GM12878 (cell line): ENCODE measurements at regions not wholly inside any gene's neighbourhood (a gene's known extent, or its start where the extent isn't known, plus 50 kb on each side); places are given as distances from the start of the nearest gene placed in this dataset.

Experiments
- ATAC-seq: fragments of 200-7000 bp; cut with Tn5 transposase; 3 replicates; pipeline ENCODE4 v1.9.1; 2020; ENCODE audit warnings: mild to moderate bottlenecking, moderate library complexity
- BruUV-seq: library from RNA; stranded (reverse); fragments of 400-500 nt; replicated peaks from 2 replicates; lab custom pipeline; 2021; lab: Mats Ljungman, UMichigan
- CTCF ChIA-PET: fragments of 300-600 bp; sonication (Branson Sonifier 250); formaldehyde crosslinking; extraction: SDS; loops from one replicate; lab custom pipeline; 2021; ENCODE audit warnings: inconsistent platforms; lab: Yijun Ruan, JAX
- POLR2A ChIA-PET: fragments of 350-600 bp; formaldehyde crosslinking; extraction: SDS; loops from one replicate; lab custom pipeline; 2021; ENCODE audit warnings: inconsistent platforms; lab: Charles Lee
- RAD21 ChIA-PET: fragments of 300-600 bp; sonication (Branson Sonifier 250); formaldehyde crosslinking; loops from one replicate; lab custom pipeline; 2023; ENCODE audit warnings: antibody characterized with exemption; ENCODE audit not compliant: unreplicated experiment; lab: Charles Lee
- SMC1A ChIA-PET: fragments of 300-600 bp; sonication (Branson Sonifier 250); formaldehyde crosslinking; loops from one replicate; lab custom pipeline; 2023; ENCODE audit not compliant: unreplicated experiment, uncharacterized antibody; lab: Charles Lee
- DNase-seq: peaks from one replicate; pipeline ENCODE4 v3.0.0-alpha.2; 2011; ENCODE audit warnings: low read depth, low spot score
- FAIRE-seq: peaks from 3 replicates; lab custom pipeline; 2011; peaks lifted over from hg19 to GRCh38; lab: Jason Lieb, UNC
- H2AFZ ChIP-seq: 2 replicates; pipeline ENCODE4 v1.6.0; 2011; ENCODE audit warnings: low read depth, low read length, control low read depth; ENCODE audit not compliant: control insufficient read depth
- H3K27ac ChIP-seq: 2 replicates; pipeline ENCODE4 v1.5.1; 2011; ENCODE audit warnings: control low read depth; ENCODE audit not compliant: control insufficient read depth, insufficient read depth
- H3K27me3 ChIP-seq, 2 experiments: replicated peaks in 1 of 2; 2 replicates each; pipeline versions ENCODE4 v1.6.0 to v1.6.1; 2011; ENCODE audit warnings: low read length in 1 of 2; ENCODE audit not compliant: control insufficient read depth in 2 of 2, insufficient read depth in 2 of 2
- H3K36me3 ChIP-seq, 2 experiments: 2 replicates each; pipeline ENCODE4 v1.5.1; 2011; ENCODE audit warnings: low read length in 1 of 2; ENCODE audit not compliant: control insufficient read depth in 2 of 2, insufficient read depth in 2 of 2
- H3K4me1 ChIP-seq: 2 replicates; pipeline ENCODE4 v1.6.1; 2011; ENCODE audit warnings: mild to moderate bottlenecking, low read length, moderate library complexity, mixed read lengths; ENCODE audit not compliant: control insufficient read depth, insufficient read depth
- H3K4me2 ChIP-seq: 2 replicates; pipeline ENCODE4 v1.6.0; 2011; ENCODE audit warnings: control low read depth; ENCODE audit not compliant: control insufficient read depth, insufficient read depth
- H3K4me3 ChIP-seq: fragments of 200-600 bp; sonication (generic); 2 replicates; pipeline ENCODE4 v1.5.1; 2016
- H3K79me2 ChIP-seq: 2 replicates; pipeline ENCODE4 v1.6.0; 2011; ENCODE audit warnings: low read length; ENCODE audit not compliant: control insufficient read depth, insufficient read depth
- H3K9ac ChIP-seq: 2 replicates; pipeline ENCODE4 v1.8.0; 2011; ENCODE audit warnings: low read length, control low read depth, mixed read lengths; ENCODE audit not compliant: control insufficient read depth, insufficient read depth
- H3K9me3 ChIP-seq: replicated peaks from 3 replicates; pipeline ENCODE4 v1.5.1; 2011; ENCODE audit warnings: mild to moderate bottlenecking, low read length; ENCODE audit not compliant: control insufficient read depth, insufficient read depth
- H4K20me1 ChIP-seq: 2 replicates; pipeline ENCODE4 v1.6.0; 2011; ENCODE audit not compliant: control insufficient read depth, insufficient read depth
- NR2F1 ChIP-seq: fragments of 450-650 bp; conservative IDR thresholded peaks from 2 replicates; pipeline ENCODE4 v1.6.1; 2017; ENCODE audit warnings: mild to moderate bottlenecking
- RAD21 ChIP-seq: IDR thresholded peaks from 2 replicates; pipeline ENCODE4 v1.6.1; 2011; ENCODE audit warnings: mild to moderate bottlenecking, low read depth, low read length, moderate library complexity; ENCODE audit not compliant: insufficient read depth
- SMC3 ChIP-seq: IDR thresholded peaks from 2 replicates; pipeline ENCODE4 v1.6.1; 2011; ENCODE audit warnings: low read length, improper control_type of control experiment, borderline replicate concordance
- YY1 ChIP-seq: IDR thresholded peaks from 2 replicates; pipeline ENCODE4 v1.6.1; 2011; ENCODE audit warnings: low read depth, mild to moderate bottlenecking, low read length
- ZSCAN29 ChIP-seq: fragments of 450-650 bp; IDR thresholded peaks from 2 replicates; pipeline ENCODE4 v1.6.1; 2017; ENCODE audit warnings: mild to moderate bottlenecking, moderate library complexity
- WGBS: methylation state at CpG from one replicate; pipeline ENCODE4 v1.1.6; 2016; ENCODE audit warnings: low lambda C conversion rate; ENCODE audit not compliant: insufficient replicate concordance, insufficient coverage; ENCODE audit errors: missing lambda C conversion rate; 5-methylcytosine and 5-hydroxymethylcytosine counted together
- in situ Hi-C: fragments of 300-500 bp; cut with MboI; formaldehyde crosslinking; loops from 9 replicates; pipeline ENCODE4 v1.14.3; 2018; ENCODE audit warnings: mixed read lengths
- intact Hi-C: fragments of 100-400 bp; cut with micrococcal nuclease; formaldehyde crosslinking; loops from one replicate; pipeline ENCODE4 v1.14.2; 2022; ENCODE audit not compliant: unreplicated experiment
- TF ChIP-seq, protein P1 (sequence below), 3 experiments: IDR thresholded peaks in 2 of 3; conservative IDR thresholded peaks in 1 of 3; 2 replicates each; pipeline ENCODE4 v1.5.1; 2011; ENCODE audit warnings: low read depth in 3 of 3, low read length in 3 of 3, mild to moderate bottlenecking in 3 of 3, control low read depth in 2 of 3, moderate library complexity in 2 of 3, inconsistent platforms in 1 of 3, mixed read lengths in 1 of 3; ENCODE audit not compliant: control insufficient read depth in 2 of 3, insufficient read depth in 1 of 3; ENCODE audit errors: extremely low read depth in 1 of 3

DNA sequence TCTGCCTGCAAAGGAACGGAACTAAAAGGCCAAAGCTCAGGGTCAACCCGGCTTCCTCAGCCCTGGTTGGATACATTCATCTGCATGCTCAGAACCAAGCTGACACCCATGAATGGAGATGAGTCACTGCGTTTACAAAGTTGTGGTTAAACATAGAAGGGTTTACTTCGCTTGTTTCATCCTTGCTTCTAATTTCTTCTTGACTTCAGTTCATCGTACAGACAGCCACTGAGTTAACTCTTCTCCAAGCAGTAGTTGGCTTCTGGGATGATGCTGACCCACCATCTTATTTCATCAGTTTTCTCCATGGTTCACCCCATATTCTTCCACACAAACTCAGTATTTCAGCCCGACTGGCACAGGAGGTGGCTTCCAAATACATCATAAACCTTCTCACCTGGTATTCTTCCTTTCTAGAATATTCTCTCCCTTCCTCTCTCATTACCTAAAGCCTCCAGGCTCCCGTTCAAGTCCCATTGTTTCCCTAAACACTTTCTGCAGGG lies 166.3 kb upstream of the RNF32 start (continued):
- 0 out of 2 replicates have a peak, but pooled peaks have one; percentile 45 for TF ChIP-seq NR2F1
- TF ChIP-seq, all 136 proteins: peak for 2

DNA sequence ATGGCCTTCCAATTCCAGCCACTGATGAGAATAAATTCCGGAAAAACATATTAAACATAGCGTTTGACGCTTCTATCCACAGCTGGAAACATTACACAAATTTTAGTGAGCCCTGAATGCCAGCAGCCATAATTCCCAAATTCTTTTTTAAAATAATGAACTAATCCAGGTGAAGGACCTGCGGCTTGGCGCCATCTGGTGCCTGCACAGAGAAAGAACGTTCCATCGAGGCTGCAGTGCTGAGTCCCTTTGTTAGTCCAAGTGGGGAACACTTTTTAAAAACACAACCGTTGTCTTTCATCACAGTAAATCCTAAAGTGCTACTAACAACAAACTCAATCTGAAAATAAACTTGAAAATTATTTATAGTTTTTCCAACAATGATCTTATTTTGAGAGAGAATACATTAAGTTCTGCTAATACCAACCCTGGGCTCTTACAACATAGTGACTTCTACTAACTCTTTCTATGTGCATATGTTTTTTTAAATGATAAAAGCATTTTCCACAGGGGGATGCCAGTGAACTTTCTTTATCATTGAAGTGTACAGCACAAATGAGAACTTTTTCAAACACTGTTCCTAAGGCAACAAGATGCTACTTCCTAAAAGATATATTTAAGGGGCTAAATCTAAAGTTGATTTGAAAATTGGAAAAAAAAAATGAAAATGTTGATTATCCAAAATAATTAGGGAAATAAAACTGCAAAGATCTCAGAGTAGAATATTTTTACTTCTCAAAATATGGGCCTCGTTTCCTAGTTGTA lies 166.9 kb upstream of the RNF32 start:
- 14% methylated on average over 9 of the region's 9 CpGs for WGBS
- in situ Hi-C loops (loop anchor here (5.0 kb wide), 1 partner anchor 656 kb away; no protein-coding TSS in a partner anchor), intact Hi-C loops (loop anchor here (1.0 to 2.0 kb wide), 3 partner anchors 73 to 658 kb away; partner anchors contain the start of gene RNF32)
- ATAC-seq (peak; percentile 56), DNase-seq (no peak), FAIRE-seq (peak; percentile 76)
- no peaks in the 10 kb centered on the region for H3K36me3 ChIP-seq
- H3K9me3 ChIP-seq = no peaks in the 10 kb centered on the region
- H3K9ac ChIP-seq = no peak overlapping the region
- BruUV-seq = no TSS peak
- TF ChIP-seq RAD21 (peak; percentile 71), SMC3 (peak; percentile 73), YY1 (peak; percentile 31; the same call in 1 of the 2 replicates), ZSCAN29 (no peak)
- TF ChIP-seq, protein P1, sequence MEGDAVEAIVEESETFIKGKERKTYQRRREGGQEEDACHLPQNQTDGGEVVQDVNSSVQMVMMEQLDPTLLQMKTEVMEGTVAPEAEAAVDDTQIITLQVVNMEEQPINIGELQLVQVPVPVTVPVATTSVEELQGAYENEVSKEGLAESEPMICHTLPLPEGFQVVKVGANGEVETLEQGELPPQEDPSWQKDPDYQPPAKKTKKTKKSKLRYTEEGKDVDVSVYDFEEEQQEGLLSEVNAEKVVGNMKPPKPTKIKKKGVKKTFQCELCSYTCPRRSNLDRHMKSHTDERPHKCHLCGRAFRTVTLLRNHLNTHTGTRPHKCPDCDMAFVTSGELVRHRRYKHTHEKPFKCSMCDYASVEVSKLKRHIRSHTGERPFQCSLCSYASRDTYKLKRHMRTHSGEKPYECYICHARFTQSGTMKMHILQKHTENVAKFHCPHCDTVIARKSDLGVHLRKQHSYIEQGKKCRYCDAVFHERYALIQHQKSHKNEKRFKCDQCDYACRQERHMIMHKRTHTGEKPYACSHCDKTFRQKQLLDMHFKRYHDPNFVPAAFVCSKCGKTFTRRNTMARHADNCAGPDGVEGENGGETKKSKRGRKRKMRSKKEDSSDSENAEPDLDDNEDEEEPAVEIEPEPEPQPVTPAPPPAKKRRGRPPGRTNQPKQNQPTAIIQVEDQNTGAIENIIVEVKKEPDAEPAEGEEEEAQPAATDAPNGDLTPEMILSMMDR (IDR thresholded peaks at IDR 0.05 in 2 of 3, conservative IDR thresholded peaks at IDR 0.05 in 1 of 3; ENCODE audit: control insufficient read depth in 2 of 3, extremely low read depth in 1 of 3, insufficient read depth in 1 of 3, low read depth in 3 of 3, low read length in 3 of 3) = peak; percentile 64 to 69 (median 67); a peak in 5 of 6 replicates
- ChIA-PET RAD21 (interaction anchor here (1.2 kb wide), 1 partner anchor 343 kb away, joined by 5 read pairs; no protein-coding TSS in a partner anchor), CTCF (interaction anchor here (0.7 to 1.4 kb wide), 6 partner anchors 13 to 661 kb away, joined by 3 to 4 read pairs (median 3); no protein-coding TSS in a partner anchor), POLR2A (no interaction called here), SMC1A (interaction anchor here (0.5 to 1.4 kb wide), 5 partner anchors 65 to 346 kb away, joined by 3 to 5 read pairs (median 3); no protein-coding TSS in a partner anchor)
- H3K27ac ChIP-seq = no peak overlapping the region
- H4K20me1 ChIP-seq = no peaks in the 10 kb centered on the region
- no peak overlapping the region for H3K4me2 ChIP-seq
- no peak overlapping the region for H2AFZ ChIP-seq
- H3K27me3 ChIP-seq = no peaks in the 10 kb centered on the region; a peak in 1 of 4 replicates
- H3K4me3 ChIP-seq = no peak overlapping the region
- H3K4me1 ChIP-seq = no peaks in the 10 kb centered on the region
- H3K79me2 ChIP-seq = no peaks in the 10 kb centered on the region
